ENCODE measurements at regions not wholly inside any gene's neighbourhood (a gene's known extent, or its start where the extent isn't known, plus 50 kb on each side); places are given as distances from the start of the nearest gene placed in this dataset.

- no peaks in the 10 kb centered on the region for H3K4me1 ChIP-seq
- no peak for TF ChIP-seq CTCF (IDR thresholded peaks at IDR 0.05)
- intact Hi-C loops (cut with DNase I) = no loop called here
- no peaks in the 10 kb centered on the region for H3K27me3 ChIP-seq (ENCODE audit: low read depth)
- no peaks in the 10 kb centered on the region for H3K9me3 ChIP-seq
- DNase-seq (no peak), ATAC-seq (no peak)
- H3K27ac ChIP-seq = no peak overlapping the region
- H3K36me3 ChIP-seq = no peaks in the 10 kb centered on the region
- no peak overlapping the region for H3K4me3 ChIP-seq
Observed at GRCh38 chr2:83689402-83689801, 769.7 kb downstream of the SUCLG1 start.

GRCh38 chr2:83686863-83687262 is 772.2 kb downstream of the SUCLG1 start:
- no peaks in the 10 kb centered on the region for H3K27me3 ChIP-seq (ENCODE audit: low read depth)
- no peaks in the 10 kb centered on the region for H3K36me3 ChIP-seq

DNA sequence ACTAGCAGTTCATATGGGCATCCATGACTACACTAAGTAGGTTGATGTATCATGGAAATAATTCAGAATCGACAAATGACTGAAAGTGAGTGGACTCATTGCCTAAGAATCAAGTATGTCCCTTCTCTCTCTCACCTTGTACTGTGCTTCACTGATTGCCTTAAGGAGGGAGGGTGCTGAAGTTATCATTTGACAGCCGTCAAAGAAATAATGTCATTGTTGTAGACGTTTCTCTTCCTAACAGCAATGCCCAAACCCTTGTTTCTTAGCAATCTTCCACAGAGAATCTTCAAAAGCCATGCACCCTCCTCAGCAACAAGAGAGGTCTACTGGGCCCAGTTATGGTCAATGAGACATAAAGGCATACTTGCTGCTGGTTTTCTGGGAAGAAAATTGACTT is 785.0 kb downstream of the SUCLG1 start:
- Histone ChIP-seq H3K4me3 (no peak overlapping the region), H3K9me3 (no peaks in the 10 kb centered on the region), H3K4me1 (no peaks in the 10 kb centered on the region), H3K27ac (no peak overlapping the region), H3K27me3 (ENCODE audit: low read depth) (no peaks in the 10 kb centered on the region), H3K36me3 (no peaks in the 10 kb centered on the region)
- no peak for DNase-seq
- intact Hi-C loops (cut with DNase I) = no loop called here
- no peak for TF ChIP-seq CTCF (IDR thresholded peaks at IDR 0.05)
- no peak for ATAC-seq

More at GRCh38 chr2:83686863-83687262, 772.2 kb downstream of the SUCLG1 start:
- no peak overlapping the region for H3K4me3 ChIP-seq
- no peak overlapping the region for H3K27ac ChIP-seq
- H3K9me3 ChIP-seq = no peaks in the 10 kb centered on the region
- no peaks in the 10 kb centered on the region for H3K4me1 ChIP-seq
- DNase-seq (no peak), ATAC-seq (no peak)
- no peak for TF ChIP-seq CTCF (IDR thresholded peaks at IDR 0.05)
- intact Hi-C loops (cut with DNase I) = no loop called here

DNA sequence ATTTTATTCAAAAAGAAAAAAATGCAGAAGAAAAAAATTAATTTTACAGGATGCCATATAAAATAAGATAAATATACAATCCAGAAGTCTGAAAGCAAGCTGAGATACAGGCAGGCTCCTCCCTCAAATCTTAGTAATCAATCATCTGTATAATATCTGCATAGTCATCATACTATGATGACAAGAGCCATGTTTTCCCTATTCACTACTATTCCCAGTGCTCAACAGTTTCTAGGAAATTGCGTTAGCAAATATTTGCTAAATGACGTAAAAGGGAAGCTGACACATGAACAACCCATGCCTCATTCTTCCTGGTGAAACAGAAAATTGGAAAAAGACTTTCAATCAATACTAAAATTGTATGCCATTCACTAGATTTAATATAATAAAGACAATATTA is 793.2 kb downstream of the SUCLG1 start:
- H3K27me3 ChIP-seq (ENCODE audit: low read depth) = no peaks in the 10 kb centered on the region
- H3K36me3 ChIP-seq = no peaks in the 10 kb centered on the region
- ATAC-seq = no peak
- H3K4me1 ChIP-seq = no peaks in the 10 kb centered on the region
- intact Hi-C loops (cut with DNase I) = no loop called here
- no peak overlapping the region for H3K27ac ChIP-seq
- H3K9me3 ChIP-seq = no peaks in the 10 kb centered on the region
- no peak for TF ChIP-seq CTCF (IDR thresholded peaks at IDR 0.05)
- no peak for DNase-seq
- H3K4me3 ChIP-seq = no peak overlapping the region

DNA sequence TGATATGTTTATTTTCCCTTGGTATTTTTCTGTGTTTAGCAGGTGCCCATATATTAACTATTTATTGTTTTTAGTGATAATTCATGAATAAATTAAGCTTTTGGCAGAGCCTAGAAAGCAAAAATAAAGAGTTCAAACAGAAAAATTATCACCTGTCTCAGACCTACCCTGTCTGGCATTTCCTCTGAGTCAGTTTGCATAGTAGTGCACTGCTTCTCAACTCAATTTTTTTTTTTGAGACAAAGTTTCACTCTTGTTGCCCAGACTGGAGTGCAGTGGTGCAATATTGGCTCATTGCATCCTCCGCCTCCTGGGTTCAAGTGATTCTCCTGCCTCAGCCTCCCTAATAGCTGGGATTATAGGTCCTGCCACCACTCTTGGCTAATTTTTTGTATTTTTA is 793.9 kb downstream of the SUCLG1 start:
- Histone ChIP-seq H3K36me3 (no peaks in the 10 kb centered on the region), H3K4me3 (no peak overlapping the region), H3K27ac (no peak overlapping the region), H3K4me1 (no peaks in the 10 kb centered on the region), H3K9me3 (no peaks in the 10 kb centered on the region), H3K27me3 (ENCODE audit: low read depth) (no peaks in the 10 kb centered on the region)
- ATAC-seq (no peak), DNase-seq (no peak)
- intact Hi-C loops (cut with DNase I) = no loop called here
- no peak for TF ChIP-seq CTCF (IDR thresholded peaks at IDR 0.05)

- ATAC-seq = no peak
- Histone ChIP-seq H3K9me3 (no peaks in the 10 kb centered on the region), H3K27me3 (ENCODE audit: low read depth) (no peaks in the 10 kb centered on the region), H3K36me3 (no peaks in the 10 kb centered on the region), H3K4me1 (no peaks in the 10 kb centered on the region), H3K4me3 (no peak overlapping the region), H3K27ac (no peak overlapping the region)
- TF ChIP-seq CTCF (IDR thresholded peaks at IDR 0.05) = no peak
- intact Hi-C loops (cut with DNase I) = no loop called here
- no peak for DNase-seq
Observed at GRCh38 chr2:83661711-83662110, 797.4 kb downstream of the SUCLG1 start.
